Hematopoietic multipotent progenitor cell treated with erythropoietin and hydrocortisone succinate and interleukin-3 and kit ligand, for 8 days (in vitro differentiated cells): ENCODE measurements at regions not wholly inside any gene's neighbourhood (a gene's known extent, or its start where the extent isn't known, plus 50 kb on each side); places are given as distances from the start of the nearest gene placed in this dataset.

Experiments
- DNase-seq: peaks from one replicate; pipeline ENCODE4 v3.0.0-alpha.2; 2015

GRCh38 chr10:28812384-28813372, 135.4 kb downstream of the BAMBI start:
- DNase-seq = no peak

- DNase-seq = no peak
These were observed 138.4 kb downstream of the BAMBI start for GRCh38 chr10:28815681-28816080.

GRCh38 chr10:28822719-28823464, 145.6 kb downstream of the BAMBI start:
- DNase-seq = no peak

GRCh38 chr10:28823501-28824075, 146.3 kb downstream of the BAMBI start:
- DNase-seq = no peak

GRCh38 chr10:28833313-28833712, 156.0 kb downstream of the BAMBI start:
- no peak for DNase-seq

GRCh38 chr10:28836435-28836743, 159.1 kb downstream of the BAMBI start:
- no peak for DNase-seq

GRCh38 chr10:28837613-28838390, 160.5 kb downstream of the BAMBI start:
- DNase-seq = no peak

GRCh38 chr10:28838908-28839307, 161.6 kb downstream of the BAMBI start:
- peak; percentile 19 for DNase-seq

- peak; percentile 89 for DNase-seq
These were observed 162.3 kb downstream of the BAMBI start for GRCh38 chr10:28839600-28840007.

GRCh38 chr10:28840202-28840601, 162.9 kb downstream of the BAMBI start:
- DNase-seq = no peak

GRCh38 chr10:28840971-28841370, 163.7 kb downstream of the BAMBI start:
- no peak for DNase-seq

GRCh38 chr10:28841625-28842024, 164.3 kb downstream of the BAMBI start:
- no peak for DNase-seq

- DNase-seq = no peak
These were observed 165.0 kb downstream of the BAMBI start for GRCh38 chr10:28842321-28842720.

GRCh38 chr10:28845009-28845682, 167.8 kb downstream of the BAMBI start:
- no peak for DNase-seq

- DNase-seq = no peak
These were observed 172.0 kb downstream of the BAMBI start for GRCh38 chr10:28849309-28849708.

GRCh38 chr10:28849821-28850220, 172.5 kb downstream of the BAMBI start:
- peak; percentile 56 for DNase-seq

- peak; percentile 11 for DNase-seq
These were observed 173.5 kb downstream of the BAMBI start for GRCh38 chr10:28850784-28851183.

- DNase-seq = no peak
These were observed 175.9 kb downstream of the BAMBI start for GRCh38 chr10:28853195-28853594.

- no peak for DNase-seq
These were observed 179.8 kb downstream of the BAMBI start for GRCh38 chr10:28857164-28857563.

GRCh38 chr10:28858646-28859045, 181.3 kb downstream of the BAMBI start:
- DNase-seq = no peak

- no peak for DNase-seq
These were observed 182.5 kb downstream of the BAMBI start for GRCh38 chr10:28859791-28860190.

GRCh38 chr10:28862219-28862618, 184.9 kb downstream of the BAMBI start:
- DNase-seq = no peak
